Psoas muscle (tissue), 7 donors: ENCODE measurements at regions not wholly inside any gene's neighbourhood (a gene's known extent, or its start where the extent isn't known, plus 50 kb on each side); places are given as distances from the start of the nearest gene placed in this dataset.

Experiments
- ATAC-seq, 4 donors: fragments of 200-7000 bp; cut with Tn5 transposase; one replicate each; pipeline ENCODE4 v1.9.1; 2020; ENCODE audit warnings: moderate library complexity in 3 of 4, mild to moderate bottlenecking in 2 of 4
- DNase-seq, 2 donors: peaks; one replicate each; pipeline ENCODE4 v3.0.0-alpha.2; 2020
- H3K27ac ChIP-seq: fragments of 200-600 bp; one replicate; pipeline ENCODE4 v1.8.0; 2022
- H3K27me3 ChIP-seq, 3 donors: fragments of 200-600 bp in 1 of 3; one replicate each; pipeline versions ENCODE4 v1.6.1 to v1.8.0; 2013 to 2022; ENCODE audit warnings: low read length in 2 of 3, mild to moderate bottlenecking in 2 of 3, moderate library complexity in 1 of 3; ENCODE audit not compliant: insufficient read depth in 3 of 3
- H3K36me3 ChIP-seq, 2 donors: fragments of 200-600 bp in 1 of 2; one replicate each; pipeline versions ENCODE4 v1.6.1 to v1.8.0; 2013 to 2022; ENCODE audit warnings: low read depth in 1 of 2, mild to moderate bottlenecking in 1 of 2, moderate library complexity in 1 of 2; ENCODE audit not compliant: insufficient read depth in 1 of 2
- H3K4me1 ChIP-seq: fragments of 200-600 bp; one replicate; pipeline ENCODE4 v1.8.0; 2022
- H3K4me3 ChIP-seq: fragments of 200-600 bp; one replicate; pipeline ENCODE4 v1.8.0; 2022; ENCODE audit warnings: mild to moderate bottlenecking
- H3K9me3 ChIP-seq: fragments of 200-600 bp; one replicate; pipeline ENCODE4 v1.8.0; 2022
- CTCF ChIP-seq: fragments of 200-600 bp; IDR thresholded peaks from one replicate; pipeline ENCODE4 v1.8.0; 2022; ENCODE audit warnings: antibody characterized with exemption
- WGBS, 3 donors: extraction: QIAGEN DNeasy Blood & Tissue Kit; methylation state at CpG; one replicate each; pipeline versions ENCODE4 v1.1.6 to v1.1.7; 2013; 5-methylcytosine and 5-hydroxymethylcytosine counted together
- intact Hi-C, 2 donors: fragments of 100-400 bp; cut with DNase I; formaldehyde crosslinking; loops; one replicate each; pipeline versions ENCODE4 v1.11.0 to v1.14.2; 2022
- donor health status: healthy with polysubstance abuse.
- donor health status: DM: no; HTN: no; CAD: no; lungs with moderate emphysema.
- donor health status: Bipolar disorder and iron deficiency.
- donor health status: healthy.
- donor health status: DM: yes; HTN: yes; CAD: no.
- donor health status: DM: no; HTN: no; CAD: no.
- donor health status: DM: yes; HTN: yes; CAD: no.

GRCh38 chr12:88437226-88437625 is 143.0 kb downstream of the KITLG start:
- 90 to 97% (median 97%) methylated on average over 3 of the region's 3 CpGs for WGBS, 3 donors
- no peak for TF ChIP-seq CTCF
- no peak for DNase-seq

More at GRCh38 chr12:88437226-88437625, 143.0 kb downstream of the KITLG start:
- ATAC-seq, result no peak
- no peaks in the 10 kb centered on the region for H3K36me3 ChIP-seq
- no peaks in the 10 kb centered on the region for H3K27me3 ChIP-seq
- intact Hi-C loops, result no loop called here
- H3K4me3 ChIP-seq, result no peak overlapping the region
- no peaks in the 10 kb centered on the region for H3K4me1 ChIP-seq
- no peaks in the 10 kb centered on the region for H3K9me3 ChIP-seq
- no peak overlapping the region for H3K27ac ChIP-seq
